CD4-positive, alpha-beta T cell treated with Interleukin-6 for 4 hours (primary cell): ENCODE measurements at regions not wholly inside any gene's neighbourhood (a gene's known extent, or its start where the extent isn't known, plus 50 kb on each side); places are given as distances from the start of the nearest gene placed in this dataset.
"Not testable (repeated sequence)": the region's sequence is repeated elsewhere in the genome, so short reads cannot be mapped to it uniquely, and the experiment has no call there.

ENCODE experiments used
- DNase-seq: peaks from one replicate; pipeline ENCODE4 v3.0.0-alpha.2; 2020; ENCODE audit warnings: mixed read lengths

DNA sequence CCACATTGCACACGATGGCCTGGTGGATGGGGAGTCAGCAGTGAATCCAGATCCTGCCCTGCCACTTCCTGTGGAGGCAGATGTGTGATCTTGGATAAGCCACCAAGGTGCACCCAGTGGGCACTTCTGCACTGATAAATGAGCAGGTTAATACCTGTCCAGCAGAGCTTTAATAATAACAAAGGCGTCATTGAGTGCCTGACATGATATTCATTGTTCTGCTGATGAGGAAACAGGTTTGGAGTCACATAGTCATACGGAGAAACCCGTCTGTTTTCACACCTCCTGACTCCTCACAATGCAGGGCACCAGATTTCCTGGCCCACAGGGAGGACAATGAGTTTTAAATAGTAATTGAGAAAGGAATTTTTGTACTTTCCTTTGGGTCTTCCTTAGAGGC lies 324.6 kb upstream of the CDH5 start:
- no peak for DNase-seq

DNA sequence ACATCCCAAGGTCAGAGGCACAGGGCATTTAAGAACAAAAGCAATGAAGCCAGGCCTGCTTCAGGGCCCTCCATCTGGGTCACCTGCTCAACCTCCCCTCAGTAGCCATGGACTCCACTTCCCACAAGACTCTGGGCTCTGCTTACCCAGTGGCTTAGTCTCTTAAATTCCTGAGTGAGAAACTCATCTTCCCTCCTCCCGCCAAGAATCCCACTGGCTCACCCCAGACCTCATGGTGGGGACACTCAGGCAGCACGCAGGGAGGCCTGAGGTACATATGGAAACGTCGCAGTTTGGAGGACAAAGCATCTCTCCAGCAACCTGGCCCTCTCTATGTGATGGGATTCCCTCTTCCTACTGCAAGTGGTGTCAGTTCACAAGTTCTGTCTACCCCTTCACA lies 326.7 kb upstream of the CDH5 start:
- no peak for DNase-seq

DNA sequence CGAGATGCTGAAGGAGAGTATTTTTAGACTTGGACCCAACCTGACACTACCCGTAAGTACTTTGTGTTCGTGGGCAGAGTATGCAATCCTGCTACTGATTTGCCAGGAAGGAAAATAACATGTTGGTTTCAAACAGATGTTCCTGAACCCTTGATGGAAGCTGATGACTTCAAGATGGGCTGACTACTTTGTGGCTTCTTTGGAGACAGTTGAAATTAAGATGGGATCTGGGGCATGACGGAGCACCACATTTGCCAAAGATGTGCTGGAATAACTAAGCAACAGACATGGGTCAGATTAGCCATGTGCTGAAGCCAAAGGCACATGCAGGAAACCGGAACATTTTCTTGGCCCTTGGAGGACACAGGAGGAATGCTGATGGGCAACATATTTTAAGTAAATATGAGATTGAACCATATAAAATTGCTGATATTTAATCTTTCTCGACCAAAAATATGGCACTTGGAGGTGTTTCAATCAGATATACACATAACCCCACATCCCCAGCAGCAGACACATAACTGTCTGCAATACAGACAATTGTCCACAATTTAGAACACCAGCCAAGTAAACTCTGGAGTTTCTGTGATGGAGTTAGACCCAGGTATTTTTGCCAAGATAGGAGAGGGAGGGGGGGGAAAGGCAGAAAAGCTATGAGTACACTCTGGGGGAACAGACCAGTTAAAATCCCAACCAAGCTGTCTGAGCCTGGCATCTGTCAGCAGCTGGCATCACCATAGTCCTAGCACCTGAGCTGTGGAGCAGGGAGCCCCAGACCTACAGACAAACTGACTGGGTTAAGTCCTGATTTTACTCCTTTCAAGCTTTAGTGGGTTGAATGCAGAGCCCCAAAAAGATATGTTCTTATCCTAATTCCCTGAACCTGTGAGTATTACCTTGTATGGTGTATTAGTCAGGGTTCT lies 329.4 kb upstream of the CDH5 start:
- DNase-seq = no peak

DNA sequence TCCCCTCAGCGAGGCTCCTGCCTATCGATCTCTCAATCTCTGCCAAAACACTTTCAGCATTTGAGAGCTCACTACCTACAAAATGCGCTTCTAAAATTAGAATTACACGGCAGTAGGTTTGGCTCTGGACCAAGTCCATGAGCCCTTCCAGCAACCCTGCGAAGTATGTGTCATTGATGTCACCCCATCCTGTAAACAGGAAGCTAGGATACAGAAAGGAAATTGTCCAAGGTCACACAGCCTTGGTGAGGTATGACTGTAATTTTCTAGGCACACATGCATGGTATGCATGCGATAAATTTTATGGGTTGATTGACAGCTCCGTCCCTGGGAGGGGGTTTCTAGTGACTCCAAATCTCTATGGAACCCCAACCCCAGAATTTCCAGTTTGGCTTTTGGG lies 330.3 kb upstream of the CDH5 start:
- DNase-seq = no peak

DNA sequence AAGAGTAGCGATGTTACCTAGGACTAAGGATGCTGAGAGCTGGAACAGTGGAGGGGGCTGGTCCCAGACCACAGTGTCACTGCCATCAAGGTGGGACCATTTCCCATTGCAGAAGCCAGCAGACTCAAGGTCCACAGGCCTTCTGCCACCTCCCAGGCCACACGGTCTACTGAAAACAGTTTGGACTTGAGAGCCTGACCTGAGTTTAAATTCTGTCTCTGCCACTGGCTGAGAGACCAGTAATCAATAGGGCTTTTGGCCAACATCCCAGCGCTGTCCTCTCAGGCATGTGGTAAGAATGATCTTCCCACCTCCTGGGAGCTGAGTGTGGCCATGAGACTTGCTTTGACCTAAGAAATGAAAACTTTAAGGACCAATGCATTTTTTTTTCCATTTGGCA lies 331.4 kb upstream of the CDH5 start:
- DNase-seq = no peak

DNA sequence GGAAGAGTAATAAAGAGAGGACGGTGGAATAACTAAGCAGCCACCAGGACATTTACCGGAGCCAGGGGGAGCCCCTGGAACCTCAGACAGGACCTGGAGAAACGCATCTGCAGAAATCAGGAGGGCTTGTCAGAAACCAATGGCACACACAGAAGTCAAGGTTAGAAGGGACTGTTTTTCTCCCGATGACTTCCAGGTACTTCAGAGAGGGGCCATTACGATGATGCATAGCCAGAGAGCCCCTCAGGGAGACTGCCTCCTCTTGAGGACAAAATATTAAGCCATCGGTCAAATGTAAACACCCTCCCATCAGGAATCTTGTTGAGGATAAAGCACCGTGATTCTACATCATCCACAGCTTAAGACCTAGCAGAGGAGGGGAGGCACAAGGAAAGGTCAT lies 333.6 kb upstream of the CDH5 start:
- no peak for DNase-seq

DNA sequence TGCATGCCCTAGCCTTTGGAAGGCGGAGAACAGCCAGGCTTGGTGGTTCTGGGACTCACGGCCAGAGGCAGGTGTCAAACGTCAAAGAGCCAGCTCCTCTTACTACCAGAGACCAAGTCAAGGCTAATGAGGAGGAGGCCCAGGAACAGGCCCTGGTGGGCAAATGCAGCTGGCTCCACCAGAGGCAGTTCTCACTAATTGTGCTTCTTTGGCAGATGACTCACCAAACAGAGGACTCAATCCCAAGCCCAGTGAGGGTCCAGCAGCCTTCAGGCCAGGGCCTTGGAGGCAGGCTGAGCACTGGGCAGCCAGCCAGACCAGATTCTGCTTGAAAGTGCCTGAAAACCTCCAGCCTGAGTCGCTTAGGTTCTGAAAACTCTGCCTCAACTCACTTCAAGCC lies 336.5 kb upstream of the CDH5 start:
- DNase-seq = no peak

DNA sequence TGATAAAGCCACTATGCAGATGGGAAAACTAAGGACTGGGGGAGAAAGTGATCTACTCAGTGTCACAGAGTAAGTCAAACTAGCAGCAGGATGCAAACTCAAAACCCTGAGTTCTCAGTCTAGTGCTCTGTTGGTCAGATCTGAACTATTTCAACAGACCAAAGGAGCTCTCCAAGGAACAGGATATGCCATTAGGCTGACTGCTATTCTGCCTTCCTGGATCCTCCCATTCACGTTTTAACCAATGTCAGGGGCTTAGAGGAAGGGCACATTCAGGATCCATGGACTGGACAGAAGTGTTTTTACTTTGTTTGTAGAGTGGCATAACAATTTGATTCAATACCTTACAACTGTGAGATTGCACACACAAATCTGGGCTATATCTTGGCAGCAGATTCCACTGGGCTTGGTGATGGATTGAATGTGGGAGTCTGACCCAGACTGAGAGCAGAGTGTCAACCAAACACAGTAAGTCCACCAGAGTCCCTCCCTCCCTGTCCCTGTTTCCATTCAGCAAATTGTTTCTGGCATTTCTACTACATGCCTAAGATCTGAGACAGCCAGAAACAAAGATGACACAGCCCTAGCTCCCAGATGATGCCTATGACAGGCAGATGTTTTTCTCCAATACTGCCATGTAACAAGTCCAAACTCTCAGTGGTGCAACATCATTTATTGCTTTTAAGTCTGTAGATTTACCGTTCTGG lies 337.8 kb upstream of the CDH5 start:
- no peak for DNase-seq

DNA sequence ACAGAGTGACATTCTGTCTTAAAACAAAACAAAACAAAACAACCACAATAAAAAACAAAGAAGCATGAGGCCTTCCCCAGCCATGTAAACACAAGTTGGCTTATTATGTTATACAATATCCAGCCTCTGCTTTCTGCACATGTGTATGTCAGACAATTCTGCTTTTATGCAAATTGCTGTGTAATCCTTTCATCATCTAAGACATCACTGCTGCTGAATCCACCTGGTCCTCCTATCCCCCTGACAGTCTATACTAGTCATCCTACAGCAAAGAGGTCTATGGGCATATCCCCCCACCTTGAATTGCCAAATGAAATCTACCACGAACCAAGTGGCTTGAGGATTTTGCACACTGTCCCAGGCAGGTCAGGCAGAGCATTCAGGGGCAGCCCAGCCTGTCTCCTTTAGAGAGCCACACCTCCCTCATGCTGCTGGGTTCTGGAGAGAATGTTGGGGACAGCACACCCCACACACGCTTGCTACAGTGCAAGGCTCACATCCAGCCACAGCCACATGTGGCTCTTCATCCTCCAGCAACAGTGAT lies 339.6 kb upstream of the CDH5 start:
- DNase-seq = no peak

DNA sequence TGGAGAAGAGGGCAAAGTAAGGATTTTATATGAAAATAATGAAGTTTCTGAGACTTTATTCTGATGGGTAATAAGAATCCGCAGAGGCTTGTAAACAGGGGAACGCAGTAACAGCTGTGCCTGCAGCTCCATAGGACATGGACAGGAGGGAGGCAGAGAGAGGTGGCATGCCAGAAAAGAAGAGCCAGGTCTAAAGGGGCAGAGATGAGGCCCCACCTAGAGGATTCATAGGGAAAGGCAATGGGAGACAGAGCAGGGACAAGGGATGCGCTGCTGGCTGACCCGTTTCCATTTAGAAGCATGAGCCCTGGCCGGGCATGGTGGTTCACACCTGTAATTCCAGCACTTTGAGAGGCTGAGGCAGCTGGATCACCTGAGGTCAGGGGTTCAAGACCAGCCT lies 340.3 kb upstream of the CDH5 start:
- no peak for DNase-seq

DNA sequence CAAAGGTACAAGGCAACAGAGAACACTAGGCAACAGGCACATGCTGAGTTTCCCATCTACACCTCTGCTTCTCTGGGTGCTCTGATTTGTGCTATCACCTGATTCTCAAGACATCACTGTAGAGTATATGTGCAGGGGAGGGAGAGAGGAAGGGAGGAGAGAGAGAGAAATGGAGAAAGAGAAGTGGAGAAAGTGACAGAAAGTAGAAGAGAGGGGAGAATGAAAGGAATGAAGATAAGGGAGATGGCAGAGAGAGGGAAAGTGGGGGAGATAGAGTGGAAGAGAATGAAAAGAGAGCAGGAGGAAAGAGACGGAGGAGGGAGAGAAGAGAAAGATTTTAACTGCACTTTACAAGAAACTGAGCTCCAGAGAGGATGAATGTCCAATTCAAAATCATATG lies 340.7 kb upstream of the CDH5 start:
- no peak for DNase-seq

DNA sequence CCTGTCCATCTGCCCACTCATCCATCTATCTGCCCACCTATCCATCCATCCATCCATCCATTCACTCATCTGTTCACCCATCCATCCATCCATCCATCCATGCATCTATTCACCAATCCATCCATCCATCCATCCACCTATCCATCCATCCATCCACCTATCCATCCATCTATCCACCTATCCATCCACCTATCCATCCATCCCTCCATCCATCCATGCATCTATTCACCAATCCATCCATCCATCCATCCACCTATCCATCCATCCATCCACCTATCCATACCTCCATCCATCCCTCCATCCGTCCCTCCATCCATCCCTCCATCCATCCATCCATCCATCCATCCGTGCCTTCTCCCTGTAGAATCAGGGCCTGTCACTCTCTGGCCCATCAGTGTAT lies 341.9 kb upstream of the CDH5 start:
- DNase-seq = not testable (repeated sequence)

DNA sequence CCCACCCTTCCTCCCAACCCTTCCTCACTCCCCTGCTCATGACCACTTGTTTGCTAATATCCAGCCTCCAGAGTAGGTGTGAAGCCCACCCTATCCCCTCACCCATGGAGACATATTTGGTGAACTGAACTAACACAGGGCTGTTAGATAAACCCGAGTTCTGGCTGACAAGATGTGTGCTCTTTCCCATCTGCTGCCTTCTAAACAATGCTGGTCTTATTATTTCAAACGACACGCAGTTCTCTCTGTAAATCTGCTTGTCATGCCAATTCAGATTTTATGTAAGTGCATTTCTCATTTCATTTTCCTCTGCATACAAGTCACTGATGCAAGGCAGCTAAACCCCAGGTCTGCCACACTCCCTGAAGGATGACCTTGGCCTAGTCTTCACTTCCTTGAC lies 343.0 kb upstream of the CDH5 start:
- no peak for DNase-seq

DNA sequence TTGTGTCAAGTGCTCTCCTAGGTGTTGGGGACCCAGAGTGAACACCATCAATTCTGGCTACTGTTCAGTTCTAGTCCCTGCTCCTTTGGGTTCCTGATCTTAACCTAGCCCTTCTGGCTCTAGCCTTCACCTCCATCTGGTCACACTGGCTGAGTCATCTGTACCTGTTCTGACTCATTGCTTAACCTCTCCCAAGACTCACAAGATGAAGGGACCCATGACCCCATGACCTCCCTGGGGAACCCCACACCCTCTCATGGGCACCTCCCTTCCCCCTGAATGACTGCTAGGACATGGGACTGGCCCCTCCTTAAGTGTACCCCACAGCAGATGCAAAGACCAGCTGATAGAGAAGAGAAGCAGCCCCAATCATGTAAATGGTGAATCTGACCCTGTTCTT lies 345.8 kb upstream of the CDH5 start:
- DNase-seq = no peak

DNA sequence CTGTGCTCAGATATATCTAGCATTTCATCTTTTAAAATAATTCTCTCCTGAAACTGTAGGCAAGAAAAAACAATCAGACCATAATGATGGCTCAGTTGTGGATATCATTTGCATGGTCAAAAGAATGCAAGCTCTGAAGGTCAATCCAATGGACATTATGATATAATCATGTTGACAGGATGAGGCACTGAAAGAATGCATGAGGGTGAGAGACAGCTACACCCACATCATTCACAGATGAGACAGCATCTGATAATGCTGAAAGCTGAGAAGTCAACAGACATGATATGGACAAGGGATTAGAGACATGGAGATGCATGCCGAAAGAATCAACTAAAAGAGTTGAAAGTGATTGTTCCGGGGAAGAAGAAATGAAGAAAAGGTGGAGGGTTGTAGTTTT lies 346.4 kb upstream of the CDH5 start:
- no peak for DNase-seq

DNA sequence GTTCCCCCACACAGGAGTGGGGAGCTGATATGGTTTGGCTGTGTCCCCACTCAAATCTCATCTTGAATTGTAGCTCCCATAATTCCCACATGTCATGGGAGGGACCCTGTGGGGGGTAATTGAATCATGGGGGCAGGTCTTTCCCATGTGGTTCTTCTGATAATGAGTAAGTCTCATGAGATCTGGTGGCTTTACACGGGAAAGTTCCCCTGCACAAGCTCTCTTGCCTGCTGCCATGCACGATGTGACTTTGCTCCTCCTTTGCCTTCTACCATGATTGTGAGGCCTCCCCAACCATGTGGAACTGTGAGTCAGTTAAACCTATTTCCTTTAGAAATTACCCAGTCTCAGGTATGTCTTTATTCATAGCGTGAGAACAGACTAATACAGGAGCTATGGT lies 347.0 kb upstream of the CDH5 start:
- not testable (repeated sequence) for DNase-seq

DNA sequence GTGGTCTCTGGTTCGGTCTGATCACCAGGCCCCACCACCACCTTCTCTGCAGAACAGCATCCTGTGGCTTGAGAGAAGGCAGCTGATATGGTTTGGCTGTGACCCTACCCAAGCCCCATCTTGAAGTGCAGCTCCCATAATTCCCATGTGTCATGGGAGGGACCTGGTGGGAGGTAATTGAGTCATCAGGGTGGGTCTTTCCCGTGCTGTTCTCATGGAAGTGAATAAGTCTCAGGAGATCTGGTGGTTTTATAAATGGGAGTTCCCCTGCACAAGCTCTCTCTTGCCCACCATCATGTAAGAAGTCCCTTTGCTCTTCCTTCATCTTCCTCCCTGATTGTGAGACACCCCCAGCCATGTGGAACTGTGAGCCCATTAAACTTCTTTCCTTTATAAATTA lies 352.3 kb upstream of the CDH5 start:
- DNase-seq = no peak

DNA sequence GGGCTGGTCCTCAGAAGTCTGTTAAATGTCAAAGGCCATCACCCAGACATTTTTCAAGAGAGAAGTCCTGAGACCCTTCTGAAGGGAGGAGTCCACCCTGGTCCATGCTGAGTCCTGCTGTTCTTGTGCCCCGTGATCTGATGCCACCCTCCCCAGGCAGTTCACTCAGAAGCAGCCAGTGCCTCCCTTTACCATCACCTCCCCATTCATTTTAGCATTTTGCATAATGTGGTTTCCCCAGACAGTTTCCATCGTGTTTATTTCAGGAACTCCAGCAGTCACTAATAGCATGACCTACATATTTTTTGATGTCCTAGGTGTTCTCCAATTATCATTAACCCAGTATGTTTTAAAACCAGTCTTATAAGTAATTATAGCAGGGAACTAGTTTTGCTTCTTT lies 353.0 kb upstream of the CDH5 start:
- no peak for DNase-seq

DNA sequence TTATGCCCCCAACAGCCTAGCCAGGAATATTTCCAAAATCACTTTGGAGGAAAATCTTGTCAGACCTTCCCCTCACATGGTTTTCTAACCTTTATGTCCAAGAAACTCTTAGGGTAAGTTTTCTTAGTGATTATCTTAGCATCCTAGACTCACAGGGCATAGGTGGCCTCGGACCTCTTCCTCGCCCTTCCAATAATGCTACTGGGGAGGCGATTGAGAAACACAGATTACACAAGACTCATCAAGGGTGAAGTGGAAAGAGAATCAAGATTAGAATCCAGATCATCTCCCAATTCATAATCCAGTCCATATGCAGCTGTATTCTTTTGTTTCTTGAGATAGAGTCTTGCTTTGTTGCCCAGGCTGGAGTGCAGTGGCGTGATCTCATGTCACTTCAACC lies 358.4 kb upstream of the CDH5 start:
- DNase-seq = no peak

DNA sequence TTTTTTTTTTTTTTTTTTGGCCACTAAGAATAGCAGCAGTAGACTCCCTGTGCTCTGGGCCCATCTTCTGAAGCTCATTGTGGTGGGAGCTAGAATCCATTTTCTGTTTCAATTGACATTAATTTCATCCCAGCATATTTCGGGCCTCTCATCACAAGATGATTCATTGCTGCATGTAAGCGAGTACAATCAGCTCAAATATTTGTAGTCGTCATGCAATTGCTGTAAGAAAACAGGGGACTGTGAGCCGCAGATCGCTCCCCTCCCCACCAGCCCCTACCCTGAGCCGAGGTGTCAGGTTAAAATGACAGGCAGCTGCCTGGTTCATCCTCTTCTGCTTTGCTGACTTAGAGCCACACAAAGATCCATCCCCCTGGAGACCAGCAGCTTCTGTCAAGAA lies 358.8 kb upstream of the CDH5 start:
- DNase-seq = no peak

DNA sequence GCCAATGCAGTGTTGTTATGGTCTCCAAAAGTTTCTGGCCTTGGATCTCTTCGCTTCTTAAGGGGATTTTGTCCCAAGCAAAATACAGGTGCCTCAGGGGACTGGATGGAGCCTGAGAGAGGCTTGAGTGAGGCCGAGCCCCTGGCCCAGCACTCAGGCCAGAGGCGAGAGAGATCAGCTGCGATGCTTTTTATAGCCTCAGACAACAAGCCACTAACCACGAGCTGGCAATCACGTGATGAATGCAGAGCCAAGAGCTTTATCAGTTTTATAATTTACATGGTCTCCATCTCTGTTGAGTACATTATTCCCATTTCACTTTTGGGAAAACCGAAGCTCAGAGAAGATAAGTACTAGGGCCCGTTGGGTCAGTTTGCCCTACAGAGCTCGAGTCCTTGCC lies 360.0 kb upstream of the CDH5 start:
- DNase-seq = no peak

DNA sequence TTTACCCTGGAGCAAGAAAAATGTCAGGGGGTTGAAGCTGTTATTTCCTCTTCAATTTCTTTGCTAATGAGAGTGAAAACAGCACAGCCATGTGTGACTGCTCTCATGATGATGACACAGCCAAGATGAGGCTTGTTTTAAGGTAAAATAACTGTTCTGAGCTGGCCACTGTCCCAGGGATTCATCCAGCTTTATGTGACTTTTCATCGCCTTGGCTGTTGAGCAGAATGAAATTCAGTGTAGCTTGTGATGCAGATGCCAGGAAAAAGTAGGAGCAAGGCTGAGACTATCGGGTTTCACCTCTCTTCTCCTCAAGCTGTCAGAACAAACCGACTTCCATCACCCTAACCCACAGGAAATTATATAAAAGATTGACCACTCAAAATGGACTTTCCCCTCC lies 361.8 kb upstream of the CDH5 start:
- no peak for DNase-seq

DNA sequence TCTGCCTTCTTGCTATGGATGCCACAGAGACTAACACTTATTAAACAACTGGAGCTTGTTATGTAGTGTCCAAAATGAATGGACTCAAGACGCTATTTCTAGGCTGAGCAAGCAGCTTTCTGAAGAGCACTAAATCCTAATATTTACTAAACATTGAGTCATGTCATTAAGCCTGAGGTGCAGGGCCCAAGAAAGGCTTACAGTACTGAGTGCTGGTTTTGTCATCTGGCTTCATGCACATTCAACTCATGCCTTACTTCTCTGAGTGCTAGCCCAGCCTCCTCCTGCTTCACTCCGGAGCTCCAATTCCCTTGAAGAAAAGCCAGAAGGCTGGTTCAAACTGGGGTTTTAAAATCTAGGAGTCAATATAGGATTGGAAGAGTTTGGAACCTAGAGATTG lies 363.3 kb upstream of the CDH5 start:
- DNase-seq = no peak

DNA sequence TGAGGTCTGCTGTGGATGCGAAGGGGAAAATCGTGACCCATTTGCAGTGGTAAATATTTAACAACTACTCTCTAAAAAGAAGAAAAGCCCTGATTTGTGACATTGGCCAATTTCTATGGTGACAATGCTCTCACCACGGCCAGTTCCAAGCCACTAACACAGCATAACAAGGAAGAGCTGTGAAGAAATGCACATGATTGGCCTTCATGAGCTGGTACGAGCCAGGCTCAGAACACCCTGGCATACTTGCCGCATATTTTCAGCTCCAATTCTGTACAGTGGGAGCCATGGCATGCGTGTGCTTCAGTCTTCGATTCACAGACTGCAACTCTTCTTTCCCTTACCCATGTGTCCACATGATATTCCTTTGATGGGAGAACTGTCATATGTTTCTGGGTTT lies 363.9 kb upstream of the CDH5 start:
- DNase-seq = no peak
